C1 segment of cervical spinal cord (tissue), 14 donors: ENCODE measurements at regions not wholly inside any gene's neighbourhood (a gene's known extent, or its start where the extent isn't known, plus 50 kb on each side); places are given as distances from the start of the nearest gene placed in this dataset.

Experiments
- DNase-seq, 14 donors: peaks; one replicate each; lab custom pipeline; 2025; lab: John Stamatoyannopoulos, UW

DNA sequence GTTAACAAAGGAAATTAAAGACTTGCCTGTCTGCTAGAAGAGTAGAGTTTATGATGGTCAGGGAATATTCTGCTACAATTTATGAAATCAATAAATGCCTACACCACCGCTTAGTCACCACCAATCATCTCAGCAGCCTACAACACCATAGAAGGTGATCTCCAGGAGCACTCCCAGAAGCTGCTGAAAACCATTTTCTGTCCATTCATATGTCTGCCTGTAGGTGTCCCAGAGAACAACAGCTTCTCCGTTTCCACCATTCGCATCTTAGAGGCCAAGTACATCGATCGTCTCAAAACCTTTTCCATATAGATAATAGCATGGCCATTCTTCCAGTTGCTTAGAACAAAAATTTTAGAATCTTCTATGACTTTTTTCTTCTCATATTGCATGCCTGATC lies 303.4 kb downstream of the KCNC2 start:
- no peak for DNase-seq

GRCh38 chr12:74910831-74911230 lies 298.8 kb downstream of the KCNC2 start:
- no peak for DNase-seq

GRCh38 chr12:74914378-74914777 lies 295.3 kb downstream of the KCNC2 start:
- no peak for DNase-seq

DNA sequence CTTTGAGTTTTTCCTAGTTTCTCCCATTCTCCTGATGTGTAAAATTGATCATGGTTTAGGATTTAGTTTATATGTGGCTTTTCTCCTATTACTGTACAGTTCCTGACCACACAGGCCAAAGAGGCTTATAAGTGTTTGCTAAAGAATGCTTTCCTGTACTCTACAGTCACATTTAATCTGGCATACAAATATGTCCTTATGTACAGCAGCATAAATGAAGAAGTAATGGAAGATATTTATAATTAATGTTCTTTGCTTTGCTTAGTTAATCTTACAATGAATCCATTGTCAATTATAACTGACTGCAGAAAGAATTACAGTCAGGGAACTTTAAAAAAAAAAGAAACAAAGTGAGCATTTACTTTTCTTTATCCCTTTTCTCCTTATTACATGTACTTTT lies 293.9 kb downstream of the KCNC2 start:
- no peak for DNase-seq

DNA sequence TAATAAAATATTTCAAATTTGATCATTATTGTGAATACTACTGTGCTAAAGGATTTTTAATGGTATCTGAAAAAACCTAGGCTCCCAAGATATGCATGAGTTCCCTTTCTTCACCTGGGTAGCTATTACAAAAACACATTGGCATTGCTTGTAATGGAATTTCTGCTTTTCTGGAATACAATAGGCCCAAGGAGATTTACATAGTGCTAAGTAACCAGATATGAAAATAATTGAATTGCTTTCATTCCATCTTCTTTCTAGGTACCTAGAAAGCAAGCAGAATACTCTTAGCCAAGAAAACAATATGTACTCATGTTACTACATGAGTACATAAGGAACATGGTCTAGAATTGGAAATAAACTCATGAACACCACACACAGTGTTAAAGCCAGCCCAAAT lies 291.9 kb downstream of the KCNC2 start:
- no peak for DNase-seq

DNA sequence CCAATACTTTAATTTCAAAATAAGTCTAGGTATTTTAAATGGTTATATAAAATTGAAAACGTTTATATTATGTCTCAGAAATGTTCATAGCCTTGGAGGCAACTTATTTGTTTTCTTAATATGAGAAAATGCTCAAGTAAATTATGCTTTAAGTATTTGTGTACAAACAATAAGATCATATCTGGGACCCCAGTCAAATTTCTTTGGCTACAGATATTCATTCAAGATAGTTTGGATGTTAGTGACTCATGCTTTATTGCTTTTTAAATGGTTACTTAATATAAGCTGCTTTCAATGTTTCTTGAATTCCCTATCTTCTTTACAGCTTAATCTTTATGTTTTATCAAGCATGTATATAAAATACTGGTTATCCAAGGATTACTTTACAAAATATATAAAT lies 291.3 kb downstream of the KCNC2 start:
- no peak for DNase-seq

GRCh38 chr12:74922117-74922516 lies 287.5 kb downstream of the KCNC2 start:
- DNase-seq: no peak

DNA sequence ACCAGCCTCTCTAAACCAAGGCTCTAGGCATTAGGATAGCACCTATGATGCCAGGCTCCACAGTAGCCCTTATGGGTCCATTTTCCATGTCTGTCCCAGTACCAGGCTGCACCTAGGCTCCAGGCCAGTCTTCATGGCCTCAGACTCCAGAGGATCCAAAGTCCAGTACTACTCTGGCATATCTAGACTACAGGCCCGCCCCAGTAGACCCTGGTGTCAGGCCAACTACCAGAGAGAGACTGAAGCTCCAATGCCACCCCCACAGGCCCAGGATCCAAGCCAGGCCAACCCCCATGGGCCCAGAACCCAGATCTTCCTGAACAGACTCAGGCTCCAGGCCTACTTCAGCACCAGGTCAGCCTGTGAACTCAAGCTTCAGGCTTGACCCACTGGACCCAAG lies 287.0 kb downstream of the KCNC2 start:
- no peak for DNase-seq

GRCh38 chr12:74941670-74942069 lies 268.0 kb downstream of the KCNC2 start:
- no peak for DNase-seq

DNA sequence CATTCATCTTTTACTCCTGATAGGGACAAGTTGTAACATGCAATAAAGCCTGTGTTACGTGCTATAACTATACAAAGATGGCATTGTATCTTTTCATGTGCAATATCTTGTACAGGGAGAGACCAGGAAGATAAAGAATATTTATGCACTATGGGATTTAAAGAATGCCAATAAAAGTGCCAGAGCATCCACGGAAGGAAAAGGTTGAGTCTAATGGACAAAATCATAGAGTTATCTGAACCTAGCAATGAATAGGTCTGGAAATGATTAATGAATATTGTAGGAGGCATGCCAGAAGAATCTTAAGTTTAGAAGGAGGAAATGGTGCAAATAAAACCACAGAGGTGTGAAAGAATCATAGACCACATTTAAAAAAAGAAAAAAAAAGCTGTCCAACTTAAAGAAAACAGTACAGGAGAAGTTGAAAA lies 263.9 kb downstream of the KCNC2 start:
- no peak for DNase-seq

DNA sequence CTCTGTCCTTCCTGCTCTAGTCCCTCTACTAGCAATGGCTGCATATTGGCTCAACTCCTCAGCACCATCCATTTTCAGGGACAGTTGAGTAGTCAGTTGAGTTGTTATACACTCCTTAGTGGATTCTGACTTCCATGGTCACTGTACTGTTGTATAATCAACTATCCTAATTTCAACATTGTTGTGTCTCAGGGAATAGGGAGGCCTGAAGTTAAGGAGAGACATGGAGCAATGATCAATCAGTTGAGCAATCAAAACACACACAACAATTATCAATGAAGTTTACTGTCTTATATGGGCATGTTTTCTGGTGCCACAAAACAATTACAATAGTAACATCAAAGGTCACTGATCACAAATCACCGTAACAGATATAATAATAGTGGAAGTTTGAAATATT lies 255.9 kb downstream of the KCNC2 start:
- no peak for DNase-seq

- DNase-seq: no peak
Measured at GRCh38 chr12:74957231-74957630, 252.4 kb downstream of the KCNC2 start.

- DNase-seq: no peak
Measured at GRCh38 chr12:74957634-74958033, 252.0 kb downstream of the KCNC2 start.

DNA sequence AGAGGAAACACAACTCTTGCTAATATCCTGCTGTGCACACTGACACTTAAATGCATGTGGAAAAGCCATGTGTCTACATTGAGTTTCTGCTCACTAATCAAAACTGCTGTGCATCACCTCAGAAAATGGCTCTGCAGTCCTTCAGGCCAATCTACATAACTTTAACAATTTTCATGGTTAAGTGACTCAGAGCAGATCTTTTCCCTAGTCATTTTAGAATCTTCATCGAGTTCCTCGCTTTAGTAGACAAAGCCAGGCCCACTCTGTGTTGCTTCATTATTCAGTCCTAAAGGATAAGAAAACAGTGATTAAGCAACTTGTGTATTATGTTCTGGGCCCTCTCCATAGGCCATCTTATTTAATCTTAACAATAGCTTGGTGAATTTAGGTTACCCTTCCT lies 250.0 kb downstream of the KCNC2 start:
- DNase-seq: no peak

DNA sequence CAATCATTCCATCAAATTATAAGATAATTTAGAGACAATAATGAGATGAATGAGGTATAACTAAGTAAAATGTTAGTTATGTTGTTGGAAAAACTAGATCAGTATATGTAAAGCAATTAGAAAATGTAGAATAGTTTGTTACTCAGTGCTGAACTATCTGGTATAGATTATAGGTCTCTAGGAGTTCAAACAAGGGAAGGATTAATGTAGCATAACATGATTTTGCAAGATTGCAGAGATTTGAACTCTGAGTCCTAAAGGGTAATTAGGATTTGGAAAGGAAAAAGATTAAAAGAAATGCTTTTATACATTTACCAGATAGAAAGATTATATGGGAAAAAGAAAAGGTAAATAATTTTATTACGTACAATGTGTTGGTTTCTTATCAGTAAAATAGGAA lies 246.3 kb downstream of the KCNC2 start:
- no peak for DNase-seq

DNA sequence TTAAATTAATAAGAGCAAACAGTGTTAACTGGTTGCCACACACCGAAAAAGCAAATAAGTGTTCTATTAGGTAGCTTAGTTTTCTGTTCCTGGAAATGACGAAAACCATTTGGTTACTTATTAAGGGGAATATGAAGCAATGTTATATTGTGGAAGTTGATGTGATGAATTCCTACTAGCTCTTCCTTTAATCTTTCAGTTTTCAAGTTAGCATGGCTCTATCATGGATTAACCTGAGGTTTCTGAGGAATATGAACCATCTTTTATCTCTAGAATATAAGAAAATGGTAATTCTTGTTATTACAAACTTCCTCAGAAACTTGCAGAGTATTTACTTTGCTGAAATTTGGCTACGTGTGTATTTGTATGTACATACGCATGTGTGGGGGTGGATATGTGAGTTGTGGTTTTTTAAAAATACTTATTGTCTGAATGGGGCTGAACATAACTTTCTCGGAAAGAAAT lies 245.7 kb downstream of the KCNC2 start:
- no peak for DNase-seq

- no peak for DNase-seq
Measured at GRCh38 chr12:74964390-74964789, 245.2 kb downstream of the KCNC2 start.

- DNase-seq: no peak
Measured at GRCh38 chr12:74971201-74971600, 238.4 kb downstream of the KCNC2 start.

DNA sequence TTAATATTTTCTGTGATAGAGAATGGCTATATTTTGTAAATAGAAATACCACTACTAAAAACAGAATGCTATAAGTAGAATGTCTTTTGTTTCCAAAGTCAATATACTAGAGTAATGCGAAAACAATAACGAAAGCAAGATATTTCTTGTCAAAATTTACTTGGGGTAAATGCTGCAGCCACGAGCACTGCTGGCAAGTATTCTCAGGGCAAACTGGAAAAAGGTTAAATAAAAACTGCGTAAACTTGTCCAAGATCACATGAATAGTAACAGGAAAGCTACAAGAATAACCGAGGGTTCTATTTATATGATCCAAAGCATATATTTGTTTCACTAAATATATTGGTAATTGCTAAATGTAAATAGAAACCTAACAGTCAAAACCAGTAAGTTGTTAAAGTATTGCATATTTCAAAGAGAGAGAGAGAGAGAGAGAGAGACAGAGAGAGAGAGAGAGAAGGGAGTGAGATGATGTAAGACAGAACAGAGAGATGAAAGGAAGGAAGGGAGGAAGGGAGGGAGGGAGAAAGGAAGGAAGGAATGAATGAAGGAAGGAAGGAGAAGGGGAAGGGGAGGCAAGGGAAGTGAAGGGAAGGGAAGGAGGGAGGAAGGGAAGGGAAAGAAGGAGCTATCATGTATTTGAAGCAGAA lies 231.7 kb downstream of the KCNC2 start:
- DNase-seq: no peak

DNA sequence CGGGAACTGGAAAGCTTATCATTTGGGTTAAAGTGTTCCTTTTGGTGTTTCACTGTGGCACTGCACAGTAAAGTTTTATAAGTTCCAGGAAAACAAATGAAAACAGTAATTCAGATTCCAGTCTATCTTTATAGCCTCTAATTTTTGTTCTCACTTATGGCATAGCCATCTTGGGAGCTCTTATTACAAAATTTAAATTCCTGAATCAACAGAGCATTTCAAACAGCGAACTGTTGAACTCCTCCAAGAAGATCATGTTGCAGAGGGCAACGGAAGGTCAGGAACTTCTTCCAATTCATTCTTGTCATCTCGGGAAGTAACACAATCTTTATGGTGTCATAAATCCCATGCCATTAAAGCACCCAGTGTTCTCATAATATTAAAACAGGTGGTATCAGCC lies 229.1 kb downstream of the KCNC2 start:
- DNase-seq: no peak

- no peak for DNase-seq
Measured at GRCh38 chr12:74981541-74981940, 228.1 kb downstream of the KCNC2 start.

DNA sequence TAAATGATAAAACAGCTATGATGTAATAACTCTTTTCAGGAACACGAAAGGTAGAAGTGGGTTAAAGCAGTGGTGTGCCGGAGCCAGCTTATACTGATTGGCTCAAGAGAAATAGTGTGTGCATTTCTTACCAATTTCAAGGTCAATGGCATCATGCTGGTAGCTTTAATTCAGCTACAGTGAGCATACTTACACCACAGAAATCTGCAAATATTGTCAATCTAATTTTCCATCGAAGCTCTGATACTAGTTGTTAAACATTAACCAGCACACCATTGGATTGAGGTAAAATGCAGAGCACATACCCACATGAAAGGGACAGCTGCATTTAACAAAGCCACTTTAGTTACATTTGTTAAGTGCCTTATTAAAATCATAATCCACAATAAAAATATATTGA lies 225.7 kb downstream of the KCNC2 start:
- no peak for DNase-seq

DNA sequence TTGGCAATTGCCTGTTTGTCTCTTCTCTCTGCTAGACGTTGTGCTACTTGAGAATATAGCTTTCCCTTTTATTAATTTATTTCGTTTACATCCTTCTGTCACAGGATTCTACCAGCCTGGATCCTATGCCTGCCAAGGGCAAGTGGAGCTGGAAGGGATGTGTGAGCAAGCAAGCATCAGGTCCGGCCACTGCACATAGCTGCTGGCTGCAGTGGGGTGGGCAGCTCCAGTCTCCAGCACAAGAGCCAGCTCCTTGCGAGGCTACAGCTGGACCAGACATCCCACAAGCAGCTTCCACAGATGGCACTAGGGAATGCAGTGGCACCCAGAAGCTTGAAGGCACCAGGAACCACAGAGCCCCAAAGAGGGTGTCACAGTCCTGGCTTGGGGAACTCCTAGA lies 225.0 kb downstream of the KCNC2 start:
- DNase-seq: no peak

DNA sequence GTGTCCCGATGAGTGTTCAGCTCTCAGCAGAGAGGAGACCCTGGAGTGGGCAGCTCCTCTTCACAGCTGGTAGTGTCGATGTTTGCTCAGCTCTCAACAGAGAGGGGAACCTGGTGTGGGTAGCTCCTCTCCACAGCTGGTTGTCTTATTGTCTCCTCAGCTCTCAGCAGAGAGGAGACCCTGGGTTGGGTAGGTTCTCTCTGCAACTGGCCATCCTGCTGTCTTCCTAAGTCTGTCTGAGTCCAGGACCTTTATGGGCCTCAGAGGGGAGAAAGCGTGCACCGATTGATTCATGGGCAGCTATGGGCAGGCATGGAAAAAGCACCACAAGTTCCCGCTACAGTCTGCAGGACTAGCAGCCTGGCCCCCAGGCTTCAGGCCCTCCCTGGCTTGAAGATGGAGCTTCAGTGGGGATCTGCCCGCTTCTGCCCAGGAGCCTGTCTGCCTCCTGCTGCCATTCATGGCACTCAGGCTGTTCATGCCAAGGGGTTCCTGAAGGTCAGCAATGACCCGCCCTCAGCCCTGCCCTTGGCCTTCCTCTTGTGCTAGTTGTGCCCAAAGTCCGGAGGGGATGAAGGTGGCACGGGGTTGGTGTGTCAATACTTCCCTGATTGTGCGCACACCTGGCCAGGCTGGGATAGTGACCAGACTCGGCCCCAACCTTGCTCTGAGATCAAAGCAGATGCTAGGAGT lies 224.2 kb downstream of the KCNC2 start:
- no peak for DNase-seq
